CD4-positive, alpha-beta T cell treated with Interleukin-4 for 4 hours (primary cell): ENCODE measurements at regions not wholly inside any gene's neighbourhood (a gene's known extent, or its start where the extent isn't known, plus 50 kb on each side); places are given as distances from the start of the nearest gene placed in this dataset.
"Not testable (repeated sequence)": the region's sequence is repeated elsewhere in the genome, so short reads cannot be mapped to it uniquely, and the experiment has no call there.

Source experiments
- DNase-seq: peaks from one replicate; pipeline ENCODE4 v3.0.0-alpha.2; 2020

DNA sequence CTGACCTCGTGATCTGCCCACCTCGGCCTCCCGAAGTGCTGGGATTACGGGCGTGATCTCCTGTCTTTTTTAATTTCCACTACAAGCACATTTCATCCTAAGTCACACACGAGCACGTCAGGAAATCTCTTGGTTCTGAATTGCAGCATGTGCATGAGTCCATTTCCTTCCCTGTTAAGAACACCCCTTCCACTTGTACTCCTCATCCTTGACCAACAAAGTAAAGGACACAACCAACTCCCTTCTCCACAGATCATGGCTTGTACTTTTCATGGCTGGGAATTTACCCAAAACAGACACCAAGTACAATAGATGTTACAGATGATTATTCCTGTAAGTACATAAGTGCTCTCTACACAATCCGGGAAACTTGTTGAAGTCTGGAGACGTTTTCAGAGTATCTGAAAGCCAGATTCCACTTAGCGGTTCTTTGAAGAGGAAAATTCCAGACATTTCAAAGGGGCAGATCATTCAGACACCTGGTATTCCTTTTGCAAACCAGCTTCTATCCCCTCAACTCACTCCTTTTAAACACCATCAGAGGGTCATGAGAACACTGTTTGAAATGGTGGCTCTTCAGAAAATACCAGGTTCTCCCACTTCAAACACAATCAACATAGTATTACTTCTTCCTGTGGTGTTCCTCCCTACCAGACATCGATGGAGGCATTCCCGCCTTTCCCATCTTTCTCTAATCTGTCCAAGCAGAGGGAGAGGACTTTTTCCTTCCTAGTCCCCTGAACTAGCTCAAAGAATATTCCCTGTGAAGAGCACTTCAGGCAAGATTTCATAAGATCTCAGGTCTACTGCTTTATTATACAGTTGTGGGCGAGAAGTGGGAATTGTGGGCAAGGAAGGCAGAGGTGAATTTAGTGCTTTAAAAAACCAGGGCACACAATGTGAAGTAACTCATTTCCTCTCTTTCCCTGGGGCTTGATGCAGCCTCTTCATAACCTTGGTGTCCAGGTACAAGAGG is 80.1 kb upstream of the TSC22D2 start:
- DNase-seq, result no peak

DNA sequence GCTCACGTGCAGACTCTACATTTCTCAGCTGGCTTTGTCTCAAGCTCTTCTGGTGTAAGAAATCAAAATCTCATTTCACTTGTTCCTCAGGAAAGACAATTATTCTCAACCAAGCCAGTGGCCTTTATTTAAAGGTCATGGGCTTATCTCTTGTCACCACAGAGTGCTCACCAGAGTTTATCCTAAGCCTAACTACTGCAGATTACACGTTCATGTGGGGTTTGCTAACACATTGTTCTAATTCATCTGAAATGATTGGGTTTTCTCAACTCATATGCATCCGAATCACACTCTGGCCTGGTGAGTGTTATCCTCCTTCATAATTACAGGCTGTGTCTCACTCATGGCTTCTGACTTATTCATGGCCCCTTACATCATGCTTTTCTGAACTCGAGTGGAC is 83.3 kb upstream of the TSC22D2 start:
- no peak for DNase-seq

DNA sequence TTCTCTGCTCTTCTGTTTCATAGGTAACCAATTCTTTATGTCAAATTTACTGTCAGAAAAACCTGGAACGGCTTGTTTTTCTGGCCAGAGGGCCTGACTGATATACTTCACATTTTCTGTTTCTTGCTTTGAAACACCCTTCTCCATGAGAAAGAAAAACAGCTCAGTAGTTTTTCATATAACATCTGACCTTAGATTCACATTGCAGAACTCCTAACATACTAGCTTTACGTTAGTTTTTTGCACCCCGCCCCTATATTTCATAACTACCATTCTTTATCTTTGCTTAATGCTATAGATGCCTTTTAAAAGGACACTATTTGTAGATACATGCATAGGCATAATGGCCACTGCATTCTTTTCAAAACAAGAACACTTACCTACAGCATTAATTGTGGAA is 83.9 kb upstream of the TSC22D2 start:
- DNase-seq, result no peak

DNA sequence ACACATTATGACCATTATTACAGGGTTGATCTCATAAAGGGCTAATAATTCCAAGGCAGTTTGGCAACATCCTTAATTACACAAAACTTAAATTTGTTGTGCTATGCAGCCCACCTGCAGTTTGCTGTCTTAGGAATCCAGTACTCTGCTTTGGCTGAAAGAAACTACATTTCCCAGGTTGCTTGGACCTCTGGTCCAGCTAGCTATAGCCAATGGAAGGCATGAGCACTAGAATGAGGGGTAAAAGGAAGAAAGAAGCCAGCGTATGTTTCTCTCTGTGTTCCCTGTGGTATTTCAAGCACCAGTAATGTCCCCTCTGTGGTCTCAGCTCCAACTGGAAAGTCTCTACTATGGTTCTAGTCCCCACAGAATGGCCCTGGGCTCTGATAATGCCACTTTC is 84.3 kb upstream of the TSC22D2 start:
- no peak for DNase-seq

DNA sequence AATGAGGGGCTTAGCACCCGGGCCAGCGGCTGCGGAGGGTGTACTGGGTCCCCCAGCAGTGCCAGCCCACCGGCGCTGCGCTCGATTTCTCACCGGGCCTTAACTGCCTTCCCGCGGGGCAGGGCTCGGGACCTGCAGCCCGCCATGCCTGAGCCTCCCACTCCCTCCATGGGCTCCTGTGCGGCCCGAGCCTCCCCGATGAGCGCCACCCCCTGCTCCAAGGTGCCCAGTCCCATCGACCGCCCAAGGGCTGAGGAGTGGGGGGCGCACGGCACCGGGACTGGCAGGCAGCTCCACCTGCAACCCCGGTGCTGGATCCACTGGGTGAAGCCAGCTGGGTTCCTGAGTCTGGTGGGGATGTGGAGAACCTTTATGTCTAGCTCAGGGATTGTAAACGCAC is 85.0 kb upstream of the TSC22D2 start:
- not testable (repeated sequence) for DNase-seq

DNA sequence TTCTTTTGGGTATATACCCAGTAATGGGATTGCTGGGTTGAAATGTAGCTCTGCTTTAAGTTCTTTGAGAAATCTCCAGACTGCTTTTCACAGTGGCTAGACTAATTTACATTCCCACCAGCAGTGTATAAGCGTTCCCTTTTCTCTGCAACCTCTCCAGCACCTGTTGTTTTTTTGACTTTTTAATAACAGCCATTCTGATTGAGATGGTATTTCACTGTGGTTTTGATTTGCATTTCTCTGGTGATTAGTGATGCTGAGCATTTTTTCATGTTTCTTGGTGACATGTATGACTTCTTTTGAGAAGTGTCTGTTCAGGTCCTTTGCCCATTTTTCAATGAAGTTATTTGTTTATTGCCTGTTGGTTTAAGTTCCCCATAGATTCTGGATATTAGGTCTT is 87.1 kb upstream of the TSC22D2 start:
- DNase-seq, result not testable (repeated sequence)

DNA sequence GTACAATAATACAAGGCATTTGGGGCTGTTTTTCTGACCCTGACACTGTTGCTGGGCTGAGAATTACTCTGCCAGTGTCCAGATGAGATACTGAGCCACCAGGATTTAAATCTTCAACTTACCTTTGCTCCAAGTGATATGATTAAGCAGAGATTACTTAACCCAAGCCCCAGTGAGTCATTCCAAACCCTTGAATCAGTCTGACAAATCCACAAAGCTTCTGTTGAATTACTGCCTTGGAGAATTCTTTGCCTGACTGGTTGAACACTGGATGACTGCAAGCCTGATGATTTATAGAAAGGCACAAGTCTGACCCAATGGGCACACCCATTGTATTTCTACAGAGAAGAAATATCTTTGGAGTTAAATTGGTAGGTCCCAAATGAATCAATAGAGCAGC is 88.2 kb upstream of the TSC22D2 start:
- no peak for DNase-seq

DNA sequence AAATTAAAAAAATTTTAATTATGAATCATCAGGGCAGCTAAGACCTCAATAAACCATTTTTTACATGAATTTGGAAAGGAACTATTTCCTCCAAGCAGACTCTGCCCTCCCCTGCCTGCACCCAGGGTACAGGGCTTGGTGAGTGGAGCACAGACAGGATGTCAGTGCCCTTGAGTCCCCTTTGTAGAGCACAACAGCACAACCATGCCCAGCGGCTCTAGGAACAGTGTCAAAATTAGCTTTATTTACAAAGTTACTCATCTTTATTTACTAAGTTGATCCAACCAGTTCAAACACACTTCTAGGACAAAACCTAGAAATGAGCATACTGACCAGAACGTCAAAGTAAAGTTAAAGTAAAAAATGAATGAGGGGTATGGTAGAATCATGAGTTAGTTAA is 90.6 kb upstream of the TSC22D2 start:
- DNase-seq, result no peak

DNA sequence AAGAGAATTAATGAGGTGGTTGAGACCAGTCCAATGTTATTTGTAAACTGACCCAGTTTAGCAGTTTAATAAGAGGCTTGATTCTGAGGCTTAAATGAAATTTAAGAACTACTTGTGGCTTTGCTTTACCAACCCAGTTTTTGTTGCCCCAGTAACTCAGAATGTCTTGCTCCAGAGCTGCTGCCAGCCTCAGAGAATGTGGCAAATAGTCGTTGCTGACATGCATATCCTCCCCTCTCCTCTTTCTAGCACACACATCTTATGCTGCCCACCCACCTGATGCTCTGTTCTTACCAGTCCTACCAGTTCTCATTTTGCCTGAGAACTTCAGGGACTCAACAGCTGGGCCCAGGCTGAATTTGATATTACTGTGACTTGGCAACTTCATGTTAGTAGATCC is 92.4 kb upstream of the TSC22D2 start:
- no peak for DNase-seq

DNA sequence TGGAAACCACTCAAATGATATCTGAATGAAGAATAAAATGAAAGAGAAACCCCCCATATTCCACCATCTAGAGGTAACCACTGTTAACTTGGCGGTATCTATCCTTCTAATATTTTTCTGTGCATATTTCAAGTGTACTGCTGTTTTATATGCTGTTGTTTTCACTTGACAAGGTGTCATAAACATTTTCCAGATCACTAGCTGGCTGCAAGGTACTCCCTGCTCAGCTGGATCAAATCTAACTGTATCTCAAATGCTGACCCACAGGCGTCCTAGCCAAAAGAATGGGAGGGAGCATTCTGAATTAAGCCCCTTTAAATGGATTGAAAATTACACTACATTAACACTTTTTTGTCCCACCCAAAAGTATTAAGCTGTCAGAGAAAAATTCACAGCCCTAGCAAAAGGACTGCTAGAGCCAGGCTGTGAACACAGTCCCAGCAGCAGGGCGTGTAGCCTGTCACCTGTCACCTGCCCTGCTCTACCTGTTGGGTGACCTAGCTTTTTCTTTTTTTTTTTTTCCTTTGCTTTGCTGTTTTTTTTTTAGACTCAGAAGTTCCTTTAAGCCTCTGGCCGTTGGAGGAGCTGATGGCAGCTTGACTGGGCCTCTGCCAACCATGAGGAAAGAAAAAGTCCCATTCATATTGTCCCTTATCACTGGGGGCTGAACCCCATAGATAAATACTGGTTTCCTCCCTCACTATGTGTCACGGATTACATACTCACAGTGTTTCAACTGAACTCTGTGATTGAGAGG is 93.7 kb upstream of the TSC22D2 start:
- no peak for DNase-seq

DNA sequence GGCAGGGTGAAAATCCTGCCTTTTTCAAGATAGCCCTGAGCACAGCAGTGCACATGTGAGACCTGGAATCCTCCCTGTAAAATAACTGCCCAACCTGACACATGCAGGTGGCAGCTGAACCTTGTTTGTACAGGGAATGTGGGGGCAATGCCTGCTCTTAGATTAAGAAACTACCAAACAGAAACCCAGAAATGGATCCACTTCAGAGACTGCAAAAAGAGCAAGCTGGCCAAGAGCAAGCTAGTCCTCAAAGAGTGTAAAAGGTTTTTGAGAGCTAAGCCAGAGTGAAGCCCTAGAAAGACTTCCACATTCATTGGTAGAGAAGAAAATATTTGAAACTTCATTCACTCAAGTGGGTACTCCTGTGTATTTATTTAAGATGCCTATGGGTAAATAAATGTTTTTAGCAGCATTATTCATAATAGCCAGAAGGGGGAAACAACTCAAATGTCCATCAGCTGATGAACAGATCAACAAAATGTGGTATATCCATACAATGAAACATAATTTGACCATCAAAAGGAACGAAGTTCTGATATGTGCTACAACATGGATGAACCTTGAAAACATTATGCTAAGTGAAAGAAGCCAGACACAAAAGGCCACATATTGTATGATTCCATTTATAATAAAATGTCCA is 96.0 kb upstream of the TSC22D2 start:
- DNase-seq, result no peak

DNA sequence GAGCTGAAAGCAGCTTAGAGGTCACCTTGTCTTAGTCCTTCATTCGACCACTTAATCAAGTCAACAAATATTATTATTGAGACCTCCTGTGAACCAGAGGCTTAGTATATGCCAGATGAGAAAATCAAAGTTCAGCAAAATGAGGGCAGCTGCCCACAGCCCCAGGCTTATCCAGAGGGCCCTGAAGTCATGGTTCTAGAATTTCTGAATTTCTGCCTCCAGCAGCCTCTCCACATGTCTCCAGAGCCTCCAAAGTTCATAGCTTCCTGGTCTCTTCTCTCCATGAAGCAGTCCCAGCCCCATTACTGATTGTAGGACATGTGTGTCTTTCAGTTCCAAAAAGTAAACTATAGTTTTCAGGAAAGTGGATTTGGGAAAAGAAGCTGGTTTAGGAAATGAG is 96.9 kb upstream of the TSC22D2 start:
- DNase-seq, result no peak

DNA sequence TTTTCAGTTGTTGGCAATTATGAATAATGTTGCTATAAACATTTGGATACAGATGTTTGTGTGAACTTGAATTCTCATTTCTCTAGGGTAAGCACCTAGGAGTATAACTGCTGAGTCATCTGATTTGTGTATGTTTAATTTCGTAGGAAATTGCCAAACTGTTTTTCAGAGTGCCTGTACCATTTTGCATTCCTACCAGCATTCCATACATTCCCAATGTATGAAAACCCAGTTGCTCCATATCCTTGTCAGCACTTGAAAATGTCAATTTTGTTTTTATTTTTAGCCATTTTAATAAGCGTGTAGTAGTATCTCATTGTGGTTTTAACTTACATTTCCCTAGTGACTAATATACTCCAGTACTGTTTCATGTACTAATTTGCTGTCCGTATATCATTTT is 98.5 kb upstream of the TSC22D2 start:
- DNase-seq, result no peak

DNA sequence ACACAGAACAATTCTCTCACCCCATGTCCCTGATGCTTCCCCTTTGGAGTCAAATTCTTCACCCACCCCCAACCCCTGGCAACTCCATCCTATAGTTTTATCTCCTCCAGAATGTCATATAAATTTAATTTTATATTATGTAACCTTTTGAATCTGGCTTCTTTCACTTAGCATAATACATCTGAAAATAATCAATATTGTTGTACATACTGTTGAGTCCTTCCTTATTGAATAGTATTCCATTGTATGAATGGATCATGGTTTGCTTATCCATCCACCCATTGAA is 98.9 kb upstream of the TSC22D2 start:
- DNase-seq, result no peak

DNA sequence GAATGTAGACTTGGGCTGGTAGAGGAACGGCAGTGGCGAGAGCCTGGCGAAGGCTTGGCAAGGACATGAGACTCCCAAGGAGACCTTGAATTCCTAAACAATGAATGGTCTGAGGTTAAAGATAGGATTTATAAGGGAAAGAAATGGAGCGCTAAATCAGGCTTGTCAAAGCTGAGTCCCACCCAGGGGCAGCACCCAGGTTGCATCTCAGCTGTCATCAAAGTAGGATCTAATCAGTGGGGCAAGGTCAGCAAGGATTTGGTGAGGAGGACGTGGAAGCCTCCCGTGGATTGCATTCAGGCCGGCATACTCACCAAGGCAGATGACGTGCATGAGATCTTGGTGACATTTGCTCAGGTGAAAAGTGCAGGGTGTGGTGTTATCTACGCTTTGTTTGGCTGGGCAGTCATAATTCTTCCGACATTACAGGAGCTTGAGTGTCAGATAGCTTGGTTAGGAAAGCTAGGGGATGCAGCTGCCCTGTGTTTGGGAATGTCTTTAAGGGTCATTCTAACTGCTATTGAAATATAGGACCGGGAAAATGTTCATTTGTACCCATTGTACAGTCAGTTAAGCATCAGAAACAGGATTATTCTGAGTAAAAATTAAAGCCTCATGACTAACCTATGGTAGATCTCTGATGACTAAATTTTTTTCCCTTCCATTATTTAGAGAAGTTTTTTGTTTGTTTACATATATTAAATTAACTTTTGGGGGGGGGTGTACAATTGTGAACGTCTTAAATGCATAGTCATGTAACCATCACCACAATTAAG is 99.4 kb upstream of the TSC22D2 start:
- no peak for DNase-seq

DNA sequence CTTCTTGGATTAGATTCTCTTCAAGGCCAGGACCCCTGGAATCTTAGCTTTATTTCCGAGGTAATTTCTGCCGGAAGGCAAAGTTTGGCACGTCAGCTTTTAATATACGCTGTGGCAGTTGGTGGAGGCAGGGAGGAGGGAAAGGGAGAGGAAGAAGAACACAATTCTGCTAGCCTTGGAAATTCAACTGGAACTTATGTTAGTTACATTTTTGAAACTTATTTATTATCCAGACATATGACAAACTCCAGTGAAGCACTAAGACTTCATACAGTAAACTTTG is 100.1 kb upstream of the TSC22D2 start:
- no peak for DNase-seq

DNA sequence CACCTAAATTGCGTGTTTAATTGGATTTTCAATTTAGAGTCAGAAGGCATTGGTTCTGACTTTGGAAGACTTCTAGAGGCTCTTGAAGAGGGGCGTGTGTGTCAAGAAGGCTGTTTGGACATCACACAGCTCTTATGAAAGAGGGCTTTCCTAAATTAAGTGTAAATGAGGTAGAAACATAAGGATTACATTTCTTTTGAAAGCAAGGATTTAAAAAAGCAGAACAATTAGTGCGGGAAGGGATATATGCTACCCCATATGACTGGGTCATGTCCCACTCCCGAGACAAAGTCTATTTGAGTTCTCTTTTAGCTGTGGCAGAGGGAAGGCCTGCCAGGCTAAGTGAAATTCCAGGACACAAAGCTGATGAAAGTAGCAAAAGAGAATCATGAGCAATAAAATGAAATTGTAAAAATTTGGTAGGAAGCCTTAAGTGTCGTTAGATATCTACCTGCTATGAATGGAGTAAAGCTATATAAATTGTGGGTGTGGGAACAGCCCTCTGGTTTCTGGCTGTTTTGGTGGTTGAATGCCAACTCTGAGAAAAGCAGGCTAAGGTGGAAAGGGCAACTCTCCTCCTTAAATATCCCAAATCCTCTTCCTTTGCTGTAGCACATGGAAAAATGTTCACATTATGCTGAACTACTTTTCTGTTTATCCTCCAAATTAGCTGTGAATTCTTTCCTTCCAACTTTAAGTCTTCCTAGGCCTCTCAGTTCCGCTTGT is 100.6 kb upstream of the TSC22D2 start:
- no peak for DNase-seq

DNA sequence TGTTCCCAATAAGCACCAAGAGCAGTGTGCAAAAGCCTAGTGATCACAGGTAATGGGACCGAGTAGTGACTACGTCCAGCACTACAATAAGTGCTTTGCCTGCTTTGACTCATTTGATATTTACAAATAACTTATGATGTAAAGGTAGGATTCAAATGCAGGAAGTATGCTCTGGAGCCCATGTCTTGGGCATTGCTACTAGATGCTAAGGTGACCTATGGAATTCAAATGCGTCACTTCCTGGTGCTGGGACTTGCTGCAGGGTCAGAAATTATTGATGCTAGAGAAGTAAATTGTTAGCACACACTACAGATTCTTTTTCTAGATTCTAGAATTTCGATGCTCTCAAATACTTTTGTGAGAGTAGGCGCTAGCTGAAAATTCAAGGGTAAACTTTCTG is 101.2 kb upstream of the TSC22D2 start:
- no peak for DNase-seq

DNA sequence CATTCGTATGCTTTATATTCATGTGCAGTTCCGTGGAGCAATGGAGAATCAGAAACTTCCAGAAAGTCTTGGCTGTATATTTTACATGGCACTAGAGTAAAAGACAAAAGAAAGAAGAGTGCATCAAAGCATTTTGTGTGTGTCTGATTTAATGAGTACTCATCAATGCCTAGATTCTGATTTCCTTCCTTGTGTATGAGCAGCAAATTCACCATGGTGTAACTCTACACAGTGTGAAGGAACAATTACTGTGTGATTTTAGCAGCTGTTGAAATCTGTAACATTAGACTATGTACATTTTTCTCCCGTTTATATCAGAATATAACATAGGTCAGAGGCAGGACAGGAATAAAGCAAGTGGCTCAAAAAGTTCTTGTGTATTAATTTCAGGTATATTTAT is 102.0 kb upstream of the TSC22D2 start:
- DNase-seq, result no peak

DNA sequence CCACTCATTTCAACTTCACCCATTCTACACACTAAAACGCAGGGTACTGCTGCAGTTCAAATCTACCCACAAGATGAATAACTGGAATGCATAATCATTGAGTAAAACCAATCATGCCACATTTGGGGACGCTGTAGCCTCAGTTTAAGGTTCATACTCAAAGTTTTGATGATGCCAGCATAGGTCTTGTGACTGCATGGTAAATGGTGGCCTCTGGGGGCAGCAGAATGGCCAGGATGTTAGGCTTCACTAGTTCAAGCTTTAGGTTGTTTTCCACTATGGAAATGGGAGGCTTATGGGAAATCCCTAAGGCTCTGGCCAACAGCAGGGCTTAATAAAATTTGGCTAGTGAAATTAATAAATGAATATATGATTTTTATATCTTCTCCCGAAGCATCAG is 104.3 kb upstream of the TSC22D2 start:
- DNase-seq, result peak; percentile 5

DNA sequence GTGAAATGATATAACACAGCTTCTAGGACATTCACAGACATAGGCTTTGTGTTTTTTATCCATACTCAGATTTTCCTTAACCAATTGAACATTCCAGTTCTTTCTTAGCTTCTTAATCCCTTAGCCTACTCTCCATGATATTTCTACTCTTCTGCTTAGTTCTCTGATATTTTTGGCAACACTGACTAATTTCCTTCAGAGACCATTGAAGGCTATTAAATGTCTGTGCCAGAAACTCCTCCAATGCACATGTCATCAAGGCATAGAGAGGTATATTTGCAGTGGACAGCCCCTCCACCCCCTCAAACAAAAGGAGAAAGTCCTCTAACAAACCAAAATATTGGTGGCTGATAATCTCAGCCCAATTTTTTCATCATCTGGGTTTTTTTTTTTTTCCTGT is 105.9 kb upstream of the TSC22D2 start:
- DNase-seq, result no peak

DNA sequence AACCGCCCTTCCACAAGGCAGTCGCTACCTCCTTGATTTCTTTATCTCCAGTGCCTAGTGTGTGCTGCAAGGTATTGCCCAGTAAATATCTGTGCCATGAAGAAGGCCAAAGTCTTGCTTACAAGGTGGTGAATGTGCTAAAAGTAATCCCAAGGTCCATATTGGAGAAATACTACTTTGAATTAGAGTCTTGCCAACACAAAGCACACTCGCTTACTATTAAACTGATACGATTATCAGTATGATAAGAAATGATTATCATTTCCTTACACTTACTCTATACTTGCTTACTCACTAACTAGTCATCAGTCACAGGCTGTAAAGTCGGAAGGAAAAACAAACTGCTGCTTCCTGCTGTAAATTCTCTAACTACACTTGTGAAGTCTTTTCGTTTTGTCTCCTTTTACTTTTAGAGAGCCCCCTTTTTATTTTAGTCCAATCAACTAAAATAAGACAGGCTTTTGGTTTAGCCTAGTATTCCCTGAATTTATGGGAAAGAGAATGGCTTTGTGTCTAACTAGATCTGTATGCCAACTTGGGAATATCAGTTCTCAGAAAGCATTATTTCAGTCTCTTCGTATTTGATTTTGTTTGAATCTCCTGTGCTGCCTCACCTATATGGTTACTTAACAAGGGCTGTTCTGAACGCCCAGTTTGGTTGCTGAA is 107.1 kb upstream of the TSC22D2 start:
- DNase-seq, result no peak
